HG03460 (cell line): ENCODE measurements at regions not wholly inside any gene's neighbourhood (a gene's known extent, or its start where the extent isn't known, plus 50 kb on each side); places are given as distances from the start of the nearest gene placed in this dataset.
A peak's percentile ranks its signal among the peaks of the same experiment; 100 is the strongest.

Experiments used
- ATAC-seq: cut with Tn5 transposase; IDR thresholded peaks from one replicate; pipeline ENCODE4 v1.9.1; 2021; ENCODE audit not compliant: unreplicated experiment

- ATAC-seq: no peak
Observed at GRCh38 chr3:177995381-177996085, 540.7 kb upstream of the KCNMB2 start.

- ATAC-seq: peak; percentile 97
Observed at GRCh38 chr3:178001670-178002101, 534.5 kb upstream of the KCNMB2 start.

DNA sequence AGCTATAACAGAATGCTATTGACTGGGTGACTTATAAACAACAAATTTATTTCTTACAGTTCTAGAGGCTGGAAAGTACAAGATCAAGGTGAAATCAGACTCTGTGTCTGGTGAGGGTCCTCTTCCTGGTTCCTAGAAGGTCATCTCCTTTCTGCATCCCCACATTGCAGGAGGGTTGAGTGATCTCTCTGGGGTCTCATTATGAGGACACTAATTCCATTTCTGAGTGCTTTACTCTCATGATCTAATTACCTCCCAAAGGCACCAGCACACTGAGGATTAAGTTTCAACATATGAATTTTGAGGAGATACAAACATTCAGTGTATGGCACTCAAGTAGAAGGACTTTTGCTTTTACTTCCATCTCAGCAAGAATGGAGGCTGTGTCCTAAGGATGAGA lies 534.1 kb upstream of the KCNMB2 start:
- no peak for ATAC-seq

DNA sequence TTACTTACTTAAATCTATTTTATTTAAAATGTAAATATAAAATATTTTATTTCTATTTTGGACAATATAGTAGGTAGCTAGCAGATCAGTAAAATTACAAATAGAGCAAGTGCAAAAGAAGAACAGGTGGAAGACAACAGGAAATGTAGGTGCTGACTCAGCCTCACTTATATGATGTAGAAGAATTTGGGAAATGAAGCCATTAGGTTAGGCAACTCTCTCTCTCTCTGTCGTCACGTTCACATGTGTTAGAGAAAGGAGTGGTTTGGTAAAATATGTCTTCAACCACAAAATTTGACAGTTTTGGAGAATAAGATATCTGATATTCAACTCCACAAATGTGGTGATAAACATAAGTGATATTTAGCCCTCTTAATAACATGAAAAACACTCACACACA lies 532.5 kb upstream of the KCNMB2 start:
- ATAC-seq: no peak

DNA sequence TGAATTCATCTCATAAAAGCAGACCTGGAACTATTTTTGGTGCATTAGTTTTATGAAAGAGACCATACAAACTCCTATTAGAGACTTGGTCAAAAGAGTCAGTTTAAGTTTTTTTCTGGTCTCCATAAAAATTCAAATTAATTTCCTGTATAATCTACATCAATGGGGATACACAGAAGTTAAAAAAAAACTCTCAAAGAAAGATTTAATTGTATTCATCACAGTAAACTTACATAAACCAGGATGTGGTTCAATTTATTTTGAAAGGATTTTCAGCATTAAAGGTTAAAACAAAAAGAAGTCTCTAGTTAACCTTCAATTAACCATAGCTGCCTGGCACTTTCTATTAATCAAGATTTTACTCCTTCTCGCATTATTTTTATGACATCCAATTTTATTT lies 530.3 kb upstream of the KCNMB2 start:
- no peak for ATAC-seq

DNA sequence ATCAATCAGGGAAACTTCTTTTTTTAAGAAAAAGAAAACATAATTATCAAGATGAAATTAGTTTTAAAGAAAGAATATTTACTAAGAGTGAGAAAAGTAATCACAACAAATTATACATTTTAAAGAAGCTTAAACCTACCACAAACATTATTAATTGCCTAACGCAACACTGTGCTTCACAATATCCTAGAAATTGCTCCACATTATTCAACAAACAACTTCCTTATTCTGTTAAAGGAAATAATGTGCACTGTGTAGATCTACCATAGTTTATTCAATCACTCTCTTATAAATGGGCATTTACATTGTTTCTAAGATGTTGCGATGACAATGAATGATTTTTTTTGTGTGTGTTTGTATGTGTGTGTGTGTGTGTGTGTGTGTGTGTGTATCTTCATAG lies 525.9 kb upstream of the KCNMB2 start:
- ATAC-seq: no peak

- ATAC-seq: no peak
Observed at GRCh38 chr3:178019645-178020044, 516.6 kb upstream of the KCNMB2 start.

- no peak for ATAC-seq
Observed at GRCh38 chr3:178022599-178022998, 513.6 kb upstream of the KCNMB2 start.

DNA sequence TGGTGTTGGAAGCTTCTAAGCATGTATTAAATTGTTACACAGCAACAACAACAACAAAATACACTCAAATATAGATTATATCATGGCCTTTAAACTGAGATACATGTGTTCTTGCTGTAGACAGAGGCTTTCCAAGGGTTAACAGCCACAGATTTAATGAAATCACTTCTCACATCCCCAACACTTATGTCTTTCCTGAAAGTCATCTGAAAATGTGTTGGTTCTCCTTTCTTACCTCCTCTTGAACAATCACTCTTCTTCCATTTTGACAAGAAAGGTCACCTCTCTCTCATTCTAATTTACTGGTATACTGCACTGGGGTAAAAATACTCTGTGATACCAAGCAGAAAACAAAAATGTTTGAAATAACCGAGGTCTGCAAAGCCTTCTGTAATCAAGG lies 507.3 kb upstream of the KCNMB2 start:
- ATAC-seq: no peak

DNA sequence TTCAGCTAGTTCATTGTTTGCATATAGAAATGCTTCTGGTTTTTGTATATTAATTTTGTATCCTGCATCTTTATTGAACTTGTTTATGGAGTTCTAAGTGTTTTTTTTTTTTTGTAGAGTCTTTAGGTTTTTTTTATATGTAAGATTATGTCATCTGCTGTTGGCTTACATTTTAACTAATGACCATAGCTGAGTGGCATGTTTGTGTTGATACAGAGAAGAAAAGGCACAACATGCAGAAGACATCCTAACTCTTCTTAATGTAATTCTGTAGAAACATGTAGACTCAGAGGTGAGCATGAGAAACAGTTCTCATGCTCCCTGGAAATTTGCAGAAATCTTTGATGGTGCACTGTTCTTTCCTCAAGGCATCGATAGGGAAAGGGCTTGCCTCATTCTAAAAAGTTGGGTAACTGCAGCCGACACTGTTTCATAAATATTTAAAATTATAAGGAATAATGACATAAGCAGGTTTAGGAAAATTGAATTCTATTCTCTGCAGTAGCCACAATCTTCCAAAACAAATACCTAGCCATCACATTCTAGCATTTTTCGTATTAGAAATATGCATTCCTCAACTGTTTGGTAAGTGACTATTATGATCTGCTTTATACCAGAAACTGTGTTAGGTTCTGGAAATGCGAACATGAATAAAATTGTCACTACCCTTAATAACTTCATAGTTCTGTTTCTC lies 499.6 kb upstream of the KCNMB2 start:
- no peak for ATAC-seq

- ATAC-seq: no peak
Observed at GRCh38 chr3:178041931-178042330, 494.3 kb upstream of the KCNMB2 start.

- no peak for ATAC-seq
Observed at GRCh38 chr3:178042376-178042775, 493.9 kb upstream of the KCNMB2 start.

DNA sequence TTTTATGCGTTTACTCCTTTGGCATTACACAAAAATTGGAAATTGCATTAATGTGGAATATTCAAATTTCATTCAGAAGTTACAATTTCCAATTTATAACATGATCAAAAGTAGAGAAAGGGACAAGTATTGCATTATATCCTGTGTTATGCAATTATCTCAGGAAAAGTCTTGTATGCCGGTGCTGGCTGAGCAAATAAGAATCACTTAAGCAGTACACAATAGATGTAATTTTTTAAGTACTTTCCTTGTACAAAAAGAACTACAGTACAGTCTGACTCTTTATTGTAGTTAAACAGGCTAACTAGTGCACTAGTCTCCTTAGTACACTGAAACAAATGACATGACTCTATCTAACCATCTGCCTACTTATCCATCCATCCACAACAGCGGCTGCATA lies 493.2 kb upstream of the KCNMB2 start:
- ATAC-seq: no peak

DNA sequence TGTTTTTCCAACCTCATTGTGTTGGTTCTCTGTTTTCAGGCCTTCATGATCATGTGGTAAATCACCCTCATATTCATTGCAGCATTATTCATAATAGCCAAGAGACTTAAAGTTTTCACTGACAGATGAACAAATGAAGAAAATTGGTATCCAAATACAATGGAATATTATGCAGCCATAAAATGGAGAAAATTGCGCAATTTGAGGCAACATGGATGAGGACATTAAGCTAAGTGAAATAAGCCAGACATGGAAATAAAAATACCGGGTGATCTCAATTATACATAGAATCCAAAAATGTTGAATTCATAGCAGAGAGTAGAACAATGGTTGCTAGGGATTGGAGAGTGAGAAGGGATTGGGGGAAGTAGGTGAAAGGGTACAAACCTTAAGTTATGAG lies 491.9 kb upstream of the KCNMB2 start:
- ATAC-seq: no peak

GRCh38 chr3:178047496-178047895 lies 488.7 kb upstream of the KCNMB2 start:
- ATAC-seq: no peak

- no peak for ATAC-seq
Observed at GRCh38 chr3:178048768-178049167, 487.5 kb upstream of the KCNMB2 start.

DNA sequence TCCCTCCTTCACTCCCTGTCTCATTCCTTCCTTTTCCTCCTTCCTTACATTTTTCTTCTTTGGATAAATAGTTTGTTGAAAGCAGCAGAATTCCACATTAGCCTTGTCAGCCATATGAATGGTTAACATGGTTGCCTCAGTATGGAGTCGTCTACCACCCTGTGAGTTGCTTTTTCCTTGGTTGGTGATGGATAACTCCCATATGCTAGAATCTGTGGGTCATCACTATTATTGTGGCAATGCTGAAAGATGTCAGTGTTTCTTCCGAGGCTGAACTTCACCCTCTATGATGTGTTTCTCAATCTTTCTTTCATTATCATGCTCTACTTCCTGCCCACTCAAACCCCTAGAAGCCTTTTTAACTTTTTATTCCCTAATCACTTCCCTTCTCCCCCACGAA lies 481.8 kb upstream of the KCNMB2 start:
- no peak for ATAC-seq

DNA sequence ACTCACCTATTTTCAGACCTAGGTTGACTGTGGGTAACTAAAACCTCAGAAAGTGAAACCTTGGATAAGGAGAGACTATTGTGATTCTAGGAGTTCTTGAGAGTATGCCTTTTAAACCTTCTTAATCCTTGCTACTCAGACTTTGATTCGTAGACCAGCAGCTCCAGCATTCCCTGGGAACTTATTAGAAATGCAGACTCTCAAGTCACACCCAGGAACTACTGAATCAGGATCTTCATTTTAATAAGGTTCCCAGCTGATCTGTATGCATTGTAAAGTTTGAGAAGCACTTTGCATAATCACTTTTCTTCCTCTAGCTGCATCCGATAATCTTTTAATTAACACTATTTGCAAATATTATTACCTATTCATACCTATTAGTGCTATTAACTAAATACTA lies 480.3 kb upstream of the KCNMB2 start:
- no peak for ATAC-seq

DNA sequence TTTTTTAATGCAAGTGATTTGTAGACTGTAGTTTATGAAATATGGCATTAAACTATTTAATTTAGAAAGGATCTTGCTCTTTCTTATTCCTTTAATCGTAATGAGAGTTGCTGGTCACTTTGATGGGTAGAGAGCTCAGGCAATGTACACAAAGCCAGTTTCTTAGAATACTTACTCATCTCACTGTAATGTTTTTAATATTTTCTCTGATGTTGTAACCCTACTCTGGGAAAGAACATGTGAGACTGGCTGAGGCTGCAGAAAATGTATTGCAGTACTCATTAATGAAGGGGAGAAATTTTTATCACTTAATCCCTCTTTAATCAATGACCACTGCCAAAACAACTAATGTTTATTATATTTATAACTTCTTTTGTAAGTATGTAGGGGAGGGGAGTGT lies 479.4 kb upstream of the KCNMB2 start:
- ATAC-seq: no peak

DNA sequence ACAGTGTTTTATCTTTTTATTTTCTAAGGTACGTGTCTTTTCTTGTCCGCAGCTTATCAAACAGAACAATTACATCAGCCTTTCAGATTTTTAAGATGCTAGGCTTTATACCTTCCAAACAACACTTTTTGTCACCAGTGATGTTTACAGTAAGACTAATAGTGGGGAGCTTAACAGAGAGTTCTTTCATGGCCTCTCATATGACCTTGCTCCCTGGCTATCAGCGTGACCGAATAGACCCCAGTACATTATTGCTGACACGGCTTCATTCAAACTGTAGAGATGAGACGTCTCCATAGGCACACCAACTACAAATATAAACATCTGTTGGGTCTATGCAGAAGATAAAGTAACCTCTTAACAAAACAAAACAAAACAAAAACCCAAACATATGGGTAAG lies 477.6 kb upstream of the KCNMB2 start:
- no peak for ATAC-seq

- no peak for ATAC-seq
Observed at GRCh38 chr3:178059119-178059518, 477.1 kb upstream of the KCNMB2 start.

- no peak for ATAC-seq
Observed at GRCh38 chr3:178059836-178060235, 476.4 kb upstream of the KCNMB2 start.

- no peak for ATAC-seq
Observed at GRCh38 chr3:178060407-178060806, 475.8 kb upstream of the KCNMB2 start.
